Activated naive CD4-positive, alpha-beta T cell treated with anti-CD3 and anti-CD28 coated beads for 36 hours (primary cell): ENCODE measurements at regions not wholly inside any gene's neighbourhood (a gene's known extent, or its start where the extent isn't known, plus 50 kb on each side); places are given as distances from the start of the nearest gene placed in this dataset.
"Not testable (repeated sequence)": the region's sequence is repeated elsewhere in the genome, so short reads cannot be mapped to it uniquely, and the experiment has no call there.

Source experiments
- CTCF ChIA-PET: fragments of 350-600 bp; sonication (Branson Sonifier 250); formaldehyde crosslinking; loops from one replicate; lab custom pipeline; 2021; ENCODE audit warnings: antibody characterized with exemption; lab: Charles Lee
- DNase-seq: peaks from one replicate; pipeline ENCODE4 v3.0.0-alpha.2; 2020
- H3K27ac Mint-ChIP-seq: one replicate; pipeline ENCODE4 v1.8.0; 2021; ENCODE audit warnings: mild to moderate bottlenecking, mixed read lengths
- H3K27me3 Mint-ChIP-seq: one replicate; pipeline ENCODE4 v1.8.0; 2021; ENCODE audit warnings: low read depth, mixed read lengths
- H3K36me3 Mint-ChIP-seq: one replicate; pipeline ENCODE4 v1.8.0; 2021; ENCODE audit warnings: low read depth, mixed read lengths
- H3K4me1 Mint-ChIP-seq: one replicate; pipeline ENCODE4 v1.8.0; 2021; ENCODE audit warnings: low read depth, mixed read lengths
- H3K4me3 Mint-ChIP-seq: one replicate; pipeline ENCODE4 v1.8.0; 2021; ENCODE audit warnings: mild to moderate bottlenecking, moderate library complexity, mixed read lengths
- H3K9me3 Mint-ChIP-seq: one replicate; pipeline ENCODE4 v1.8.0; 2021; ENCODE audit warnings: mixed read lengths
- intact Hi-C: fragments of 100-400 bp; cut with micrococcal nuclease; formaldehyde crosslinking; loops from one replicate; pipeline ENCODE4 v1.15.1; 2023

GRCh38 chr19:28567834-28568233 is 645.1 kb downstream of the UQCRFS1 start:
- intact Hi-C loops = no loop called here
- no peaks in the 10 kb centered on the region for H3K4me1 Mint-ChIP-seq

DNA sequence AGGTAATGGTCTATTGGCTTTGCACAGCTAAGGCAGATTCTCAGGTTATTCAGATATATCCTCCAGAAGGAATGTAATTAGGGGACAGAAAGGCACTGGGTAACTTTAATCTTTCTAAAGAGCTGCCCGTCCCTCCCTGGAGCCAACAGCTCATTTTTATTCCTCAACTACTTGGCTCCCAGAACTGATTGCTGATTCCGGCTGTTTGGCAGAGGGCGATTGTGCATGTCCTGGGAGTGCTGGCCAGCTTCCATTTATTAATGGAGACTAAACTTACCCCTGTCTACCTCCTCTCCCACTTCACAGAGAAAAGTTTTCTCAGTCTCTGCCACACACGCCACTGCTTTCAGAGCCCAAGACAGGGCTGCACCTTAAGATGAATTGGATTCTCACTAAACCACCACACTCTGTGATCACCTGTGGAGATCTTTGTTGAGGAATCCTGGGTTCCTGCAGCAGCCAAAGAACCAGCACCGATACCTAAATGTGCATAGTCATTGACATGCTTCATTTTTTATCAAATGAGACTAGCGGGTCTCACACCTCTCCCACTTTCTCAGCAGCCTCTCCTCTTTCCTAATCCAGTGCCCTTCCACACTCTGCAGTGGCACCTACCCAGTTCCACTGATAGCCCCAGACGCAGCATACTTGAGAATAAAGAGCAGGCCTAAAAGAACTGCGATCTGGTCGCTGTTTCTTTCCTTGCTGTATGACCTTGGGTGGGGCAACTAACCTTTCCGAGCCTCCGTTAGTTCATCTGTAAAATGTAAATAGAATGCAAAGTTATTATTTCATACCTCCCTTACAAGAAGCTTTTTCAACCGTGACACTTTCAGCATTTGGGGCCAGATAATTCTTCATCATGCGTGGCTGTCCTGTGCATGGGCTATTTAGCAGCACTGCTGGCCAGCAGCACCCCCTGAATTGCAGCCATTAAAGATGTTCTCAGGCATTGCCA is 648.7 kb downstream of the UQCRFS1 start:
- Mint-ChIP-seq H3K27ac (no peak overlapping the region), H3K4me3 (no peak overlapping the region), H3K36me3 (no peaks in the 10 kb centered on the region), H3K27me3 (peaks cover 3% of the 10 kb centered on the region), H3K9me3 (peaks cover 3% of the 10 kb centered on the region), H3K4me1 (no peaks in the 10 kb centered on the region)
- intact Hi-C loops = no loop called here
- CTCF ChIA-PET = no interaction called here
- no peak for DNase-seq

More at GRCh38 chr19:28567834-28568233, 645.1 kb downstream of the UQCRFS1 start:
- peaks cover 3% of the 10 kb centered on the region for H3K9me3 Mint-ChIP-seq
- H3K4me3 Mint-ChIP-seq = no peak overlapping the region
- H3K27ac Mint-ChIP-seq = no peak overlapping the region
- DNase-seq = no peak
- peaks cover 3% of the 10 kb centered on the region for H3K27me3 Mint-ChIP-seq
- no peaks in the 10 kb centered on the region for H3K36me3 Mint-ChIP-seq
- CTCF ChIA-PET = no interaction called here

DNA sequence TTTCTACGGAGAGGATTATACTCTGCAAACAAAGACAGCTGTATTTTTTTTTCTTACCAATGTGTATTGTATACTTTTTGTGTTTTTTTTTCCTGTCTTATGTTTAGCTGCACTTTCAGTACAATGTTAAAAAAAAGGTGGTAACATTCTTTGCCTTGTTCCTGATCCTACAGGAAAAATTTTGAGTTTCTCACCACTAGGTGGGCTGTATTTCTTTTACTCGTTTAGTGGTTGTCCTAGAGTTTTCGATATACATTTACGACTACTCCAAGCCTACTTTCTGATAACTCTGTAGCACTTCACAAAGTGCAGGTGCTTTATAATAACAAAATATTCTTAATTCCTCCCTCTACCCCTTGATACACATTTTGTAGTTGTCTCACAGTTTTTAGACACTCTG is 652.2 kb downstream of the UQCRFS1 start:
- DNase-seq = no peak
- CTCF ChIA-PET = interaction anchor here (0.6 kb wide), 1 partner anchor 828 kb away, joined by 3 read pairs; no protein-coding TSS in a partner anchor
- Mint-ChIP-seq H3K27ac (no peak overlapping the region), H3K4me1 (no peaks in the 10 kb centered on the region), H3K4me3 (no peak overlapping the region), H3K9me3 (peaks cover 3% of the 10 kb centered on the region), H3K36me3 (no peaks in the 10 kb centered on the region), H3K27me3 (peaks cover 3% of the 10 kb centered on the region)
- intact Hi-C loops = no loop called here

DNA sequence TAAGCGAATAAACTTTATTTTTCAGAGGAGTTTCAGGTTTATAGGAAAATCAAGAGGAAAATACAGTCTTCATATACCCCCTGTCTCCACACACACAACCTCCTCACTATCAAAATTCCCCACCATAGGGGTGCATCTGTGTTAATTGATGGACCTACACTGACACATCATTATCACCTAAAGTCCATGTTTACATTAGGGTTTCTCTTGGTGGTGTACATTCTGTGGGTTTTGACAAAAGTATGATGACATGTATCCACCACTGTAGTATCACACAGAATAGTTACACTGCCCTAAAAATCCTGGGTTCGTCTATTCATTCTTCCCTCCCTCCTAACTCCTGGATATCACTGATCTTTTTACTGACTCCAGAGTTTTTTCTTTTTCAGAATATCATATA is 654.2 kb downstream of the UQCRFS1 start:
- Mint-ChIP-seq H3K27me3 (no peaks in the 10 kb centered on the region), H3K9me3 (peaks cover 2% of the 10 kb centered on the region), H3K4me1 (no peaks in the 10 kb centered on the region), H3K27ac (no peak overlapping the region), H3K4me3 (no peak overlapping the region), H3K36me3 (no peaks in the 10 kb centered on the region)
- no peak for DNase-seq
- CTCF ChIA-PET = no interaction called here
- intact Hi-C loops = no loop called here

DNA sequence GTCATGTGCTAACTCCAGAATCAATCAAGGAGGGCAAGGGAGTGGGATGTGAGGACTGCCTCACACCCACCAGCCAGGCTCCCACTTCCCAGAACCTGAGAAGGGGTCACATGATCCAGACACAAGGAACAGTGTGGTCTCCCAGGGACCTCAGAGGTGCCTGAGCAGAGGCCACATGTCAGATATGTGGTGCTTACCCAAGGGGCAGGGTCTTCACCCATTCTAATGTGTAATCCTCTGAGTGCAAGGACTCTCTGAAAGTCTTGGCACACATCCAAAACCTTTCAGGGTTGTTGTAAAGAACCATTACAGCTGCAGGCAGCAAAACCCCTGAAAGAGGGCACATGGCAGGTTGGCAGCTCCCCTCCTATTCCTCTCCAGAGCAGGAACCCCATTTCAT is 656.6 kb downstream of the UQCRFS1 start:
- H3K4me1 Mint-ChIP-seq = peaks cover 2% of the 10 kb centered on the region
- no peaks in the 10 kb centered on the region for H3K36me3 Mint-ChIP-seq
- H3K27ac Mint-ChIP-seq = no peak overlapping the region
- DNase-seq = no peak
- CTCF ChIA-PET = no interaction called here
- intact Hi-C loops = no loop called here
- H3K9me3 Mint-ChIP-seq = peaks cover 2% of the 10 kb centered on the region
- H3K27me3 Mint-ChIP-seq = no peaks in the 10 kb centered on the region
- H3K4me3 Mint-ChIP-seq = no peak overlapping the region

GRCh38 chr19:28555317-28555716 is 657.6 kb downstream of the UQCRFS1 start:
- CTCF ChIA-PET = no interaction called here
- H3K27me3 Mint-ChIP-seq = no peaks in the 10 kb centered on the region
- peaks cover 2% of the 10 kb centered on the region for H3K9me3 Mint-ChIP-seq
- intact Hi-C loops = no loop called here
- H3K27ac Mint-ChIP-seq = no peak overlapping the region
- no peak for DNase-seq
- peaks cover 2% of the 10 kb centered on the region for H3K4me1 Mint-ChIP-seq
- H3K36me3 Mint-ChIP-seq = no peaks in the 10 kb centered on the region
- H3K4me3 Mint-ChIP-seq = no peak overlapping the region

GRCh38 chr19:28554321-28555091 is 658.4 kb downstream of the UQCRFS1 start:
- no peak for DNase-seq
- H3K27ac Mint-ChIP-seq = peak overlapping the region; percentile 5
- H3K27me3 Mint-ChIP-seq = no peaks in the 10 kb centered on the region
- intact Hi-C loops = no loop called here
- peaks cover 2% of the 10 kb centered on the region for H3K4me1 Mint-ChIP-seq
- CTCF ChIA-PET = no interaction called here
- H3K4me3 Mint-ChIP-seq = no peak overlapping the region
- H3K36me3 Mint-ChIP-seq = no peaks in the 10 kb centered on the region
- H3K9me3 Mint-ChIP-seq = peaks cover 2% of the 10 kb centered on the region

DNA sequence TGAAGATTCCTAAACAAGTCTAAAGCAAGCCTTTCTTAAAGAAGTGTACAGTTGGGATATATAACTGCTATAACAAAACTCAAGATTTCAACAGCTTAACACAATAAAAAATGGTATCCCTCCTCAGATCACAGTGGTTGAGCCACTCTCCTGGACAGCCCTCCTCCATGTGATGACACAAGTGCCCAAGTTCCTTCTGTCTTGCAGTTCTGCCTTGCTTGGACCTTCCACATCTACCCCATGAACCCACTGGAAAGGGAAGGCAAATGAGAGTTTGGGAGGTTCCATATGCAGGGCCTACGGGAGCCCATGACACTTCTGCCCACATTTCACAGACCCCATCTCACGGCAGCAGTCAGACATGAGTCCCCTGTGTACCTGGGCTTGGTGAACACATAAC is 659.2 kb downstream of the UQCRFS1 start:
- Mint-ChIP-seq H3K9me3 (peaks cover 2% of the 10 kb centered on the region), H3K27me3 (no peaks in the 10 kb centered on the region), H3K4me3 (no peak overlapping the region), H3K27ac (peak overlapping the region; percentile 5), H3K36me3 (no peaks in the 10 kb centered on the region), H3K4me1 (peaks cover 2% of the 10 kb centered on the region)
- DNase-seq = no peak
- CTCF ChIA-PET = interaction anchor here (1.2 kb wide), 1 partner anchor 325 kb away, joined by 4 read pairs; no protein-coding TSS in a partner anchor
- intact Hi-C loops = no loop called here

- H3K4me3 Mint-ChIP-seq = no peak overlapping the region
- H3K4me1 Mint-ChIP-seq = peaks cover 2% of the 10 kb centered on the region
- no peaks in the 10 kb centered on the region for H3K27me3 Mint-ChIP-seq
- H3K36me3 Mint-ChIP-seq = no peaks in the 10 kb centered on the region
- intact Hi-C loops = no loop called here
- H3K9me3 Mint-ChIP-seq = peaks cover 2% of the 10 kb centered on the region
- H3K27ac Mint-ChIP-seq = no peak overlapping the region
- DNase-seq = peak; percentile 17
- CTCF ChIA-PET = interaction anchor here (1.2 kb wide), 1 partner anchor 326 kb away, joined by 4 read pairs; no protein-coding TSS in a partner anchor
Measured at GRCh38 chr19:28553005-28553404, 659.9 kb downstream of the UQCRFS1 start.

- Mint-ChIP-seq H3K9me3 (peaks cover 2% of the 10 kb centered on the region), H3K4me3 (no peak overlapping the region), H3K27ac (no peak overlapping the region), H3K4me1 (peaks cover 2% of the 10 kb centered on the region), H3K27me3 (no peaks in the 10 kb centered on the region), H3K36me3 (no peaks in the 10 kb centered on the region)
- intact Hi-C loops = no loop called here
- CTCF ChIA-PET = no interaction called here
- no peak for DNase-seq
Measured at GRCh38 chr19:28549680-28550277, 663.2 kb downstream of the UQCRFS1 start.

GRCh38 chr19:28546148-28546685 is 666.7 kb downstream of the UQCRFS1 start:
- Mint-ChIP-seq H3K27me3 (no peaks in the 10 kb centered on the region), H3K27ac (no peak overlapping the region), H3K4me3 (no peak overlapping the region), H3K9me3 (no peaks in the 10 kb centered on the region), H3K36me3 (no peaks in the 10 kb centered on the region), H3K4me1 (no peaks in the 10 kb centered on the region)
- intact Hi-C loops = no loop called here
- CTCF ChIA-PET = no interaction called here
- DNase-seq = no peak

DNA sequence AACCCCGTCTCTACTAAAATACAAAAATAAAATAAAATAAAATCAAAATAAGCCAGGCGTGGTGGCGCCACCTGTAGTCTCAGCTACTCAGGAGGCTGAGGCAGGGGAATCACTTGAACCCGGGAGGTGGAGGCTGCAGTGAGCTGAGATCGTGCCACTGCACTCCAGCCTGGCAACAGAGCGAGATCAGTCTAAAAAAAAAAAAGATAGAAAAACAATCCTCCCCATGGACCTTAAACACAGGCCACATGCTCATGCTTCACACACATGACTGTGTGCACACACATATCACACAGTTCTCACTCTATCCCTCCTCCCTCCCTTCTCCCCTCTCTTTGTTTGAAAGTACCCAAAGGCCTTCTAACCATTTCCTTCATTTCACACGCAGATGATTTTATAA is 667.6 kb downstream of the UQCRFS1 start:
- intact Hi-C loops, H3K4me3 Mint-ChIP-seq: not testable (repeated sequence)
- CTCF ChIA-PET = interaction anchor here (0.6 kb wide), 1 partner anchor 338 kb away, joined by 5 read pairs; no protein-coding TSS in a partner anchor

More for the DNA sequence above, 667.6 kb downstream of the UQCRFS1 start:
- H3K9me3 Mint-ChIP-seq, H3K27ac Mint-ChIP-seq, H3K4me1 Mint-ChIP-seq, DNase-seq, H3K27me3 Mint-ChIP-seq, H3K36me3 Mint-ChIP-seq: not testable (repeated sequence)
